HL-60 (cell line): ENCODE measurements at regions not wholly inside any gene's neighbourhood (a gene's known extent, or its start where the extent isn't known, plus 50 kb on each side); places are given as distances from the start of the nearest gene placed in this dataset.

Experiments used
- DNase-seq, 2 experiments: peaks; one replicate each; pipeline ENCODE4 v3.0.0-alpha.2; 2010 to 2020; ENCODE audit warnings: low read depth in 1 of 2, low spot score in 1 of 2
- H3K27ac ChIP-seq: fragments of 250-450 bp; sonication (Bioruptor Pico); replicated peaks from 2 replicates; pipeline ENCODE4 v1.5.1; 2020; ENCODE audit warnings: mild to moderate bottlenecking, moderate library complexity
- H3K27me3 ChIP-seq: fragments of 250-450 bp; sonication (Bioruptor Pico); 2 replicates; pipeline ENCODE4 v1.5.1; 2021; ENCODE audit warnings: mild to moderate bottlenecking, moderate library complexity; ENCODE audit not compliant: insufficient read depth, poor library complexity, severe bottlenecking
- H3K4me3 ChIP-seq: replicated peaks from 2 replicates; pipeline ENCODE4 v1.5.1; 2011; ENCODE audit warnings: mild to moderate bottlenecking, control low read depth, low read length; ENCODE audit not compliant: insufficient read depth
- GABPA ChIP-seq: IDR thresholded peaks from 2 replicates; pipeline ENCODE4 v1.6.1; 2012; ENCODE audit warnings: low read depth
- POLR2AphosphoS5 ChIP-seq: IDR thresholded peaks from 2 replicates; pipeline ENCODE4 v1.6.1; 2012; ENCODE audit warnings: low read depth
- SPI1 ChIP-seq: IDR thresholded peaks from 2 replicates; pipeline ENCODE4 v1.6.1; 2012; ENCODE audit warnings: low read depth, mild to moderate bottlenecking, borderline replicate concordance
- TF ChIP-seq, protein P1 (sequence below): IDR thresholded peaks from one replicate; pipeline ENCODE4 v1.5.1; 2011; ENCODE audit warnings: low read length, control low read depth, inconsistent platforms; ENCODE audit not compliant: insufficient read depth
- TF ChIP-seq, protein P2 (sequence below): IDR thresholded peaks from 2 replicates; pipeline ENCODE4 v1.6.1; 2012; ENCODE audit warnings: low read depth; ENCODE audit not compliant: insufficient replicate concordance

DNA sequence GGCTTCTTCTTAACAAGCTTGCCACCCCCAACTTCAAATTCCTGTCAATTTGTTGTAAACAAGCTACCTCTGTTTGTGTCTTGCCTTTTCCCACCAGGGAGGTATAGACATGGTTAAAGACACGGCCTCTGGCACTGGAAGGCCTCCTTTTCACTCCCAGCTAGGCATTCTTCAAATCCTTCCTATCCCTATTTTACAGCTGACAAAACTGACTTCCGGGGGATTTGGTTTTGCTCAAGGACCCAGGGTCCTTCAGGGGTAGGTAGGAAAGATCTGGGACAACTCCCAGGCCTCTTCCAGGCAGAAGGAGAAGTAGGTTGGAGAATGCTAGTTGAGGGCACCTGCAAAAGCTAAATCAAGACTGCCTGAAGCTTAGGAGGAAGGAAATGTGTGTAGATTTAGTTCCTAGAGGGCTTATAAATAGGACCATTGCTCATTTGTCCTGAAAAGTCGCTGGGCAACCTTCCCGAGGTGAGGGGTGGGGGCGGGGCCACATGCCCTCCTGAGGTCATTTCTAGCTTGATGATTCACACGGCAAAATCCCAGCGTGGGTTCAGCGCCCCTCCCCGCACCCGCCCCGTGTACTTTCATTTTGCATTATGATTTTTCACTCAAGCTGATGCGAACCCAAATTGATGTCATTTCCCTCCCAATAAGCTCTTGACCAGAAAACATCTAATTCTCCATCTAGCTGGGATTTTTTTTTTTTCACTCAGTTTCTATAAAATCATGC, 365.5 kb downstream of the SHQ1 start:
- DNase-seq, result peak in 1 of 2 experiments; percentile 8
- no peak overlapping the region for H3K27ac ChIP-seq
- no peaks in the 10 kb centered on the region for H3K27me3 ChIP-seq
- TF ChIP-seq GABPA (no peak), POLR2AphosphoS5 (no peak), SPI1 (no peak)
- TF ChIP-seq, protein P1, sequence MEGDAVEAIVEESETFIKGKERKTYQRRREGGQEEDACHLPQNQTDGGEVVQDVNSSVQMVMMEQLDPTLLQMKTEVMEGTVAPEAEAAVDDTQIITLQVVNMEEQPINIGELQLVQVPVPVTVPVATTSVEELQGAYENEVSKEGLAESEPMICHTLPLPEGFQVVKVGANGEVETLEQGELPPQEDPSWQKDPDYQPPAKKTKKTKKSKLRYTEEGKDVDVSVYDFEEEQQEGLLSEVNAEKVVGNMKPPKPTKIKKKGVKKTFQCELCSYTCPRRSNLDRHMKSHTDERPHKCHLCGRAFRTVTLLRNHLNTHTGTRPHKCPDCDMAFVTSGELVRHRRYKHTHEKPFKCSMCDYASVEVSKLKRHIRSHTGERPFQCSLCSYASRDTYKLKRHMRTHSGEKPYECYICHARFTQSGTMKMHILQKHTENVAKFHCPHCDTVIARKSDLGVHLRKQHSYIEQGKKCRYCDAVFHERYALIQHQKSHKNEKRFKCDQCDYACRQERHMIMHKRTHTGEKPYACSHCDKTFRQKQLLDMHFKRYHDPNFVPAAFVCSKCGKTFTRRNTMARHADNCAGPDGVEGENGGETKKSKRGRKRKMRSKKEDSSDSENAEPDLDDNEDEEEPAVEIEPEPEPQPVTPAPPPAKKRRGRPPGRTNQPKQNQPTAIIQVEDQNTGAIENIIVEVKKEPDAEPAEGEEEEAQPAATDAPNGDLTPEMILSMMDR, result no peak
- TF ChIP-seq, protein P2, sequence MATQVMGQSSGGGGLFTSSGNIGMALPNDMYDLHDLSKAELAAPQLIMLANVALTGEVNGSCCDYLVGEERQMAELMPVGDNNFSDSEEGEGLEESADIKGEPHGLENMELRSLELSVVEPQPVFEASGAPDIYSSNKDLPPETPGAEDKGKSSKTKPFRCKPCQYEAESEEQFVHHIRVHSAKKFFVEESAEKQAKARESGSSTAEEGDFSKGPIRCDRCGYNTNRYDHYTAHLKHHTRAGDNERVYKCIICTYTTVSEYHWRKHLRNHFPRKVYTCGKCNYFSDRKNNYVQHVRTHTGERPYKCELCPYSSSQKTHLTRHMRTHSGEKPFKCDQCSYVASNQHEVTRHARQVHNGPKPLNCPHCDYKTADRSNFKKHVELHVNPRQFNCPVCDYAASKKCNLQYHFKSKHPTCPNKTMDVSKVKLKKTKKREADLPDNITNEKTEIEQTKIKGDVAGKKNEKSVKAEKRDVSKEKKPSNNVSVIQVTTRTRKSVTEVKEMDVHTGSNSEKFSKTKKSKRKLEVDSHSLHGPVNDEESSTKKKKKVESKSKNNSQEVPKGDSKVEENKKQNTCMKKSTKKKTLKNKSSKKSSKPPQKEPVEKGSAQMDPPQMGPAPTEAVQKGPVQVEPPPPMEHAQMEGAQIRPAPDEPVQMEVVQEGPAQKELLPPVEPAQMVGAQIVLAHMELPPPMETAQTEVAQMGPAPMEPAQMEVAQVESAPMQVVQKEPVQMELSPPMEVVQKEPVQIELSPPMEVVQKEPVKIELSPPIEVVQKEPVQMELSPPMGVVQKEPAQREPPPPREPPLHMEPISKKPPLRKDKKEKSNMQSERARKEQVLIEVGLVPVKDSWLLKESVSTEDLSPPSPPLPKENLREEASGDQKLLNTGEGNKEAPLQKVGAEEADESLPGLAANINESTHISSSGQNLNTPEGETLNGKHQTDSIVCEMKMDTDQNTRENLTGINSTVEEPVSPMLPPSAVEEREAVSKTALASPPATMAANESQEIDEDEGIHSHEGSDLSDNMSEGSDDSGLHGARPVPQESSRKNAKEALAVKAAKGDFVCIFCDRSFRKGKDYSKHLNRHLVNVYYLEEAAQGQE, result no peak
- peak overlapping the region; percentile 32 for H3K4me3 ChIP-seq

DNA sequence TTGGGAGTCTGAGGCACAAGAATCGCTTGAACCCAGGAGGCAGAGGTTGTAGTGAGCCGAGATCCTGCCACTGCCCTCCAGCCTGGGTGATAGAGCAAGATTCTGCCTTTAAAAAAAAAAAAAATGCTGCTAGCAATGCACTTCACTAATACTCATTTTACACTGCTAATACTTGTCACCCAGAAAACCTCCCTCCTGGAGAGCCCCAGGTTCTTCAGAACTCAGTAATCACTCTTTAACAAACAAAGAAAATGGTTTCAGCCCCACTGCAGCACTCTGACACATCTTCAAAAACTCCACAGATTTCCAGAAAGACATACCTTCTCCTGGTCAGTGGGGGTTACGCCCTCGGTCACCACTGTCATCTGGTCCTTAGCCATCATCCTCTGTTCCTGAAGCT, 366.7 kb downstream of the SHQ1 start:
- DNase-seq, result no peak
- TF ChIP-seq SPI1 (no peak), GABPA (no peak), POLR2AphosphoS5 (no peak)
- TF ChIP-seq, protein P1, result no peak
- TF ChIP-seq, protein P2, result no peak
- Histone ChIP-seq H3K27me3 (no peaks in the 10 kb centered on the region), H3K27ac (no peak overlapping the region), H3K4me3 (no peak overlapping the region)

DNA sequence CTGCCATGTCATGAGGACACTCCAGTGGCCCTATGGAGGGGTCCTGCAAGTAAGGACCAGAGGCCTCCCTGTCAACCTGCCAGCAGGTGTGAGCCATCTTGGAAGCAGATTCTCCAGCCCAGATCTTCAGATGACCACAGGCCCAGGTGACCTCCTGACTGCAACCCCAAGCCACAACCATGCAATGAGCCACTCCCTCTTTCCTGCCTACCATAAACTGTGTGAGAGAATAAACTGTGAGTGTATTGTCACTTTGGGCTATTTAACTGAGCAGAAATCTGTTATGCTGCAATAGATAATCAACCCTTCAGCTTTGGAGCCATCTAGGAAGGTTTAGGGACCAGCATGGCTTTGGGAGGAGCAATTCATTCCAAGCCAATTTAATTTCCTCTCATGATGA, 367.9 kb downstream of the SHQ1 start:
- H3K27ac ChIP-seq, result no peak overlapping the region
- no peak overlapping the region for H3K4me3 ChIP-seq
- no peaks in the 10 kb centered on the region for H3K27me3 ChIP-seq
- TF ChIP-seq GABPA (no peak), SPI1 (no peak), POLR2AphosphoS5 (no peak)
- TF ChIP-seq, protein P2, result no peak
- TF ChIP-seq, protein P1, result no peak
- DNase-seq, result no peak
